Prostate gland (tissue), 2 donors: ENCODE measurements at regions not wholly inside any gene's neighbourhood (a gene's known extent, or its start where the extent isn't known, plus 50 kb on each side); places are given as distances from the start of the nearest gene placed in this dataset.

Experiments
- DNase-seq: peaks from one replicate; pipeline ENCODE4 v3.0.0-alpha.2; 2019; ENCODE audit warnings: low spot score
- H3K27ac ChIP-seq, 2 donors: fragments of 200-600 bp; sonication (generic); 2 replicates each; pipeline ENCODE4 v1.5.1; 2017 to 2019
- H3K27me3 ChIP-seq: fragments of 200-600 bp; sonication (generic); replicated peaks from 2 replicates; pipeline ENCODE4 v1.5.1; 2019; ENCODE audit not compliant: insufficient read depth
- H3K36me3 ChIP-seq, 2 donors: fragments of 200-600 bp; sonication (generic); 1 replicate in 1 of 2; 2 replicates in 1 of 2; pipeline versions ENCODE4 v1.5.1 to v1.8.1; 2017 to 2019
- H3K4me1 ChIP-seq: fragments of 200-600 bp; sonication (generic); replicated peaks from 2 replicates; pipeline ENCODE4 v1.5.1; 2019
- H3K4me3 ChIP-seq, 2 donors: fragments of 200-600 bp; sonication (generic); 2 replicates each; pipeline ENCODE4 v1.5.1; 2017 to 2019
- H3K9me3 ChIP-seq: fragments of 200-600 bp; sonication (generic); 2 replicates; pipeline ENCODE4 v1.5.1; 2017
- CTCF ChIP-seq, 4 experiments: fragments of 200-600 bp in 2 of 4; fragments of 450-650 bp in 2 of 4; sonication (generic) in 2 of 4; IDR thresholded peaks; 1 replicate in 3 of 4; 2 replicates in 1 of 4; pipeline ENCODE4 v1.5.1; 2016 to 2019; ENCODE audit warnings: antibody characterized with exemption in 4 of 4, mild to moderate bottlenecking in 2 of 4, moderate library complexity in 2 of 4
- POLR2A ChIP-seq: fragments of 450-650 bp; IDR thresholded peaks from one replicate; pipeline ENCODE4 v1.6.1; 2016; ENCODE audit warnings: antibody characterized with exemption, mild to moderate bottlenecking
- POLR2AphosphoS5 ChIP-seq: sonication (generic); formaldehyde crosslinking; IDR thresholded peaks from one replicate; pipeline ENCODE4 v1.6.1; 2017; ENCODE audit warnings: antibody characterized with exemption
- WGBS: methylation state at CpG from one replicate; pipeline ENCODE4 v1.1.5; 2018; 5-methylcytosine and 5-hydroxymethylcytosine counted together
- intact Hi-C: fragments of 100-400 bp; cut with DNase I; formaldehyde crosslinking; loops from one replicate; pipeline ENCODE4 v1.14.2; 2022

GRCh38 chr6:135638108-135638507, 140.6 kb upstream of the AHI1 start:
- Histone ChIP-seq H3K4me1 (no peaks in the 10 kb centered on the region), H3K27me3 (no peaks in the 10 kb centered on the region), H3K36me3 (no peaks in the 10 kb centered on the region), H3K4me3 (no peak overlapping the region), H3K27ac (no peak overlapping the region), H3K9me3 (no peaks in the 10 kb centered on the region)
- 96% methylated on average over 2 of the region's 2 CpGs for WGBS
- no peak for DNase-seq
- intact Hi-C loops = no loop called here
- TF ChIP-seq POLR2A (no peak), POLR2AphosphoS5 (no peak), CTCF (IDR thresholded peaks at IDR 0.05) (no peak)

- no peak for TF ChIP-seq POLR2AphosphoS5
- no peak for TF ChIP-seq POLR2A
- TF ChIP-seq CTCF (IDR thresholded peaks at IDR 0.05) = no peak
- intact Hi-C loops = no loop called here
- H3K4me3 ChIP-seq = no peak overlapping the region
- 95% methylated on average over 2 of the region's 2 CpGs for WGBS
- no peaks in the 10 kb centered on the region for H3K36me3 ChIP-seq
- H3K27ac ChIP-seq = no peak overlapping the region
- no peak for DNase-seq
- H3K27me3 ChIP-seq = no peaks in the 10 kb centered on the region
- H3K4me1 ChIP-seq = no peaks in the 10 kb centered on the region
- H3K9me3 ChIP-seq = no peaks in the 10 kb centered on the region
Measured at GRCh38 chr6:135640048-135640447, 142.5 kb upstream of the AHI1 start.

- WGBS = 56% methylated on average over 3 of the region's 3 CpGs
- no peak for DNase-seq
- intact Hi-C loops = no loop called here
- H3K9me3 ChIP-seq = no peaks in the 10 kb centered on the region
- no peak for TF ChIP-seq POLR2AphosphoS5
- TF ChIP-seq CTCF (IDR thresholded peaks at IDR 0.05) = no peak
- no peak for TF ChIP-seq POLR2A
- no peaks in the 10 kb centered on the region for H3K27me3 ChIP-seq
- no peak overlapping the region for H3K27ac ChIP-seq
- H3K4me1 ChIP-seq = no peaks in the 10 kb centered on the region
- H3K36me3 ChIP-seq = no peaks in the 10 kb centered on the region
- H3K4me3 ChIP-seq = no peak overlapping the region
Measured at GRCh38 chr6:135640449-135641111, 143.0 kb upstream of the AHI1 start.

- no peak for DNase-seq
- Histone ChIP-seq H3K9me3 (no peaks in the 10 kb centered on the region), H3K4me3 (no peak overlapping the region), H3K27me3 (no peaks in the 10 kb centered on the region), H3K27ac (no peak overlapping the region), H3K4me1 (no peaks in the 10 kb centered on the region), H3K36me3 (no peaks in the 10 kb centered on the region)
- TF ChIP-seq POLR2A = no peak
- 94% methylated on average over 3 of the region's 3 CpGs for whole genome bisulfite sequencing
- intact Hi-C loops = no loop called here
Measured at GRCh38 chr6:135642912-135643311, 145.4 kb upstream of the AHI1 start.

DNA sequence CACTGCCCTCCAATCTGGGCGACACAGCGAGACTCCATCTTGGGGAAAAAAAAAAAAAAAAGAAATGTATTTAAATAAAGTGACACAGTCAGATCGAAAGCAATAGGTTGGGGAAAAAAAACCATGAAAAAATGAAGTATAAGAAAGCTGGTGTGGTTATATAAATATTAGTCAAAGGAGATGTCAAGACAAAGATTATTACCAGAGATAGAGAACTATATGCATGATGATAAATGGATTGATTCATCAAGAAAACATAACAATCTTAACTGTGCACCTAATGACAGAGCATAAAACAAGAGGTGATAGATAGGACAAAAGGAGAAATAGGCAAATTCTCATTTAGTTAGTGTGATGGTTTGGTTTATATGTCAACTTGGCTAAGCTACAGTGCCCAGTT, 146.9 kb upstream of the AHI1 start:
- H3K4me1 ChIP-seq = no peaks in the 10 kb centered on the region
- intact Hi-C loops = no loop called here
- H3K27ac ChIP-seq = no peak overlapping the region
- no peaks in the 10 kb centered on the region for H3K9me3 ChIP-seq
- DNase-seq = no peak
- TF ChIP-seq POLR2AphosphoS5 (no peak), CTCF (IDR thresholded peaks at IDR 0.05) (no peak), POLR2A (no peak)
- 84% methylated on average over 3 of the region's 3 CpGs for WGBS
- H3K4me3 ChIP-seq = no peak overlapping the region
- H3K36me3 ChIP-seq = no peaks in the 10 kb centered on the region
- no peaks in the 10 kb centered on the region for H3K27me3 ChIP-seq
